Suprapubic skin (tissue), 4 donors: ENCODE measurements at regions not wholly inside any gene's neighbourhood (a gene's known extent, or its start where the extent isn't known, plus 50 kb on each side); places are given as distances from the start of the nearest gene placed in this dataset.
A peak's percentile ranks its signal among the peaks of the same experiment; 100 is the strongest.
"Not testable (repeated sequence)": the region's sequence is repeated elsewhere in the genome, so short reads cannot be mapped to it uniquely, and the experiment has no call there.

ENCODE experiments used
- DNase-seq, 2 donors: peaks; one replicate each; pipeline ENCODE4 v3.0.0-alpha.2; 2019; ENCODE audit warnings: low spot score in 2 of 2
- H3K27ac ChIP-seq: fragments of 200-600 bp; sonication (generic); one replicate; pipeline ENCODE4 v1.5.1; 2019
- H3K27me3 ChIP-seq: fragments of 200-600 bp; sonication (generic); one replicate; pipeline ENCODE4 v1.5.1; 2019
- H3K36me3 ChIP-seq: fragments of 200-600 bp; sonication (generic); one replicate; pipeline ENCODE4 v1.5.1; 2019
- H3K4me1 ChIP-seq: fragments of 200-600 bp; sonication (generic); one replicate; pipeline ENCODE4 v1.5.1; 2019
- H3K4me3 ChIP-seq: fragments of 200-600 bp; sonication (generic); one replicate; pipeline ENCODE4 v1.5.1; 2019; ENCODE audit warnings: mild to moderate bottlenecking
- H3K9me3 ChIP-seq: fragments of 200-600 bp; sonication (generic); one replicate; pipeline ENCODE4 v1.5.1; 2019
- POLR2A ChIP-seq, 2 donors: fragments of 450-650 bp; IDR thresholded peaks; one replicate each; pipeline ENCODE4 v1.6.1; 2017; ENCODE audit warnings: antibody characterized with exemption in 2 of 2, mild to moderate bottlenecking in 2 of 2, moderate library complexity in 2 of 2
- WGBS: methylation state at CpG from one replicate; pipeline ENCODE4 v1.1.5; 2018; 5-methylcytosine and 5-hydroxymethylcytosine counted together

GRCh38 chr17:30731210-30732132, 93.0 kb downstream of the CRLF3 start:
- peak overlapping the region; percentile 85 for H3K27ac ChIP-seq
- H3K4me3 ChIP-seq, result peak overlapping the region; percentile 78
- under 1% methylated on average over 62 of the region's 87 CpGs for WGBS
- not testable (repeated sequence) for H3K36me3 ChIP-seq, H3K27me3 ChIP-seq, H3K9me3 ChIP-seq
- H3K4me1 ChIP-seq, result peaks cover 15% of the 10 kb centered on the region
- TF ChIP-seq POLR2A (IDR thresholded peaks at IDR 0.05), result peak; percentile 43 to 72
- peak; percentile 84 to 87 for DNase-seq

GRCh38 chr17:30730837-30731209, 93.7 kb downstream of the CRLF3 start:
- peak overlapping the region; percentile 78 for H3K4me3 ChIP-seq
- not testable (repeated sequence) for H3K36me3 ChIP-seq, H3K27ac ChIP-seq, H3K27me3 ChIP-seq, H3K9me3 ChIP-seq
- H3K4me1 ChIP-seq, result peaks cover 15% of the 10 kb centered on the region
- peak in 1 of 2 donors; percentile 40 for DNase-seq
- WGBS, result 38% methylated on average over 17 of the region's 17 CpGs

GRCh38 chr17:30730171-30730836, 94.2 kb downstream of the CRLF3 start:
- not testable (repeated sequence) for H3K9me3 ChIP-seq, H3K4me3 ChIP-seq, H3K27ac ChIP-seq, H3K36me3 ChIP-seq, H3K27me3 ChIP-seq
- 94% methylated on average over 8 of the region's 8 CpGs for whole genome bisulfite sequencing
- peaks cover 15% of the 10 kb centered on the region for H3K4me1 ChIP-seq
- peak in 1 of 2 donors; percentile 41 for DNase-seq

GRCh38 chr17:30729471-30730170, 94.9 kb downstream of the CRLF3 start:
- H3K4me1 ChIP-seq, result peaks cover 15% of the 10 kb centered on the region
- H3K27ac ChIP-seq, H3K4me3 ChIP-seq, H3K27me3 ChIP-seq, H3K36me3 ChIP-seq, H3K9me3 ChIP-seq: not testable (repeated sequence)
- peak in 1 of 2 donors; percentile 31 for DNase-seq
- WGBS, result 95% methylated on average over 14 of the region's 14 CpGs

GRCh38 chr17:30727517-30727916, 97.0 kb downstream of the CRLF3 start:
- not testable (repeated sequence) for H3K36me3 ChIP-seq, H3K4me1 ChIP-seq, H3K9me3 ChIP-seq, H3K27me3 ChIP-seq, H3K27ac ChIP-seq, H3K4me3 ChIP-seq
- peak in 1 of 2 donors; percentile 31 for DNase-seq
- WGBS, result 93% methylated on average over 4 of the region's 8 CpGs

- not testable (repeated sequence) for H3K27me3 ChIP-seq, H3K4me3 ChIP-seq, H3K9me3 ChIP-seq, H3K4me1 ChIP-seq, H3K27ac ChIP-seq, H3K36me3 ChIP-seq
- 91% methylated on average over 12 of the region's 12 CpGs for WGBS
- peak in 1 of 2 donors; percentile 67 for DNase-seq
These were observed 97.8 kb downstream of the CRLF3 start for GRCh38 chr17:30726734-30727133.

GRCh38 chr17:30726310-30726709, 98.2 kb downstream of the CRLF3 start:
- not testable (repeated sequence) for H3K36me3 ChIP-seq, H3K4me1 ChIP-seq, H3K27ac ChIP-seq, H3K4me3 ChIP-seq, H3K27me3 ChIP-seq, H3K9me3 ChIP-seq
- 95% methylated on average over 9 of the region's 9 CpGs for WGBS
- DNase-seq, result peak in 1 of 2 donors; percentile 41

GRCh38 chr17:30724034-30724650, 100.3 kb downstream of the CRLF3 start:
- 88% methylated on average over 10 of the region's 11 CpGs for WGBS
- H3K27ac ChIP-seq, H3K27me3 ChIP-seq, H3K36me3 ChIP-seq, H3K9me3 ChIP-seq, H3K4me3 ChIP-seq, H3K4me1 ChIP-seq: not testable (repeated sequence)
- DNase-seq, result peak in 1 of 2 donors; percentile 73

- H3K4me3 ChIP-seq, H3K9me3 ChIP-seq, H3K27ac ChIP-seq, H3K36me3 ChIP-seq, H3K4me1 ChIP-seq, H3K27me3 ChIP-seq: not testable (repeated sequence)
- WGBS, result 89% methylated on average over 11 of the region's 12 CpGs
- DNase-seq, result peak; percentile 39 to 60
These were observed 102.2 kb downstream of the CRLF3 start for GRCh38 chr17:30722114-30722780.

- H3K9me3 ChIP-seq, H3K27ac ChIP-seq, H3K4me3 ChIP-seq, H3K4me1 ChIP-seq, H3K27me3 ChIP-seq, H3K36me3 ChIP-seq: not testable (repeated sequence)
- WGBS, result 81% methylated on average over 5 of the region's 5 CpGs
- peak in 1 of 2 donors; percentile 28 for DNase-seq
These were observed 103.5 kb downstream of the CRLF3 start for GRCh38 chr17:30720971-30721370.
